ENCODE measurements at regions not wholly inside any gene's neighbourhood (a gene's known extent, or its start where the extent isn't known, plus 50 kb on each side); places are given as distances from the start of the nearest gene placed in this dataset.

GRCh38 chr10:131781791-131782190, 119.0 kb upstream of the PPP2R2D start:
- DNase-seq, result no peak

GRCh38 chr10:131784363-131785120, 116.3 kb upstream of the PPP2R2D start:
- DNase-seq, result no peak

GRCh38 chr10:131785121-131785460, 115.7 kb upstream of the PPP2R2D start:
- no peak for DNase-seq

- DNase-seq, result no peak
These were observed 113.8 kb upstream of the PPP2R2D start for GRCh38 chr10:131786756-131787605.

- DNase-seq, result no peak
These were observed 112.8 kb upstream of the PPP2R2D start for GRCh38 chr10:131787961-131788360.

GRCh38 chr10:131788386-131788785, 112.4 kb upstream of the PPP2R2D start:
- no peak for DNase-seq

GRCh38 chr10:131789516-131789915, 111.3 kb upstream of the PPP2R2D start:
- DNase-seq, result no peak

- DNase-seq, result peak in 1 of 2 experiments; percentile 1
These were observed 110.8 kb upstream of the PPP2R2D start for GRCh38 chr10:131790021-131790420.

GRCh38 chr10:131792011-131792651, 108.7 kb upstream of the PPP2R2D start:
- DNase-seq, result no peak

- DNase-seq, result no peak
These were observed 108.0 kb upstream of the PPP2R2D start for GRCh38 chr10:131792809-131793208.

- DNase-seq, result no peak
These were observed 105.0 kb upstream of the PPP2R2D start for GRCh38 chr10:131795761-131796160.

GRCh38 chr10:131797626-131798025, 103.2 kb upstream of the PPP2R2D start:
- no peak for DNase-seq

GRCh38 chr10:131799429-131799828, 101.4 kb upstream of the PPP2R2D start:
- no peak for DNase-seq

GRCh38 chr10:131802156-131802915, 98.5 kb upstream of the PPP2R2D start:
- DNase-seq, result no peak

- no peak for DNase-seq
These were observed 97.8 kb upstream of the PPP2R2D start for GRCh38 chr10:131802996-131803395.

- DNase-seq, result no peak
These were observed 96.9 kb upstream of the PPP2R2D start for GRCh38 chr10:131803860-131804425.

- DNase-seq, result no peak
These were observed 96.1 kb upstream of the PPP2R2D start for GRCh38 chr10:131804551-131805295.

GRCh38 chr10:131805696-131806095, 95.1 kb upstream of the PPP2R2D start:
- DNase-seq, result no peak

- DNase-seq, result no peak
These were observed 94.7 kb upstream of the PPP2R2D start for GRCh38 chr10:131806146-131806545.

GRCh38 chr10:131806646-131807317, 94.0 kb upstream of the PPP2R2D start:
- DNase-seq, result no peak

GRCh38 chr10:131808370-131808930, 92.4 kb upstream of the PPP2R2D start:
- no peak for DNase-seq
